NT2/D1 (cell line): ENCODE measurements at regions not wholly inside any gene's neighbourhood (a gene's known extent, or its start where the extent isn't known, plus 50 kb on each side); places are given as distances from the start of the nearest gene placed in this dataset.

Experiments
- DNase-seq: peaks from one replicate; pipeline ENCODE4 v3.0.0-alpha.2; 2011; ENCODE audit warnings: low read depth, low spot score
- H3K27me3 ChIP-seq: 2 replicates; pipeline ENCODE4 v1.6.0; 2011; ENCODE audit warnings: mild to moderate bottlenecking; ENCODE audit not compliant: insufficient read length, insufficient read depth
- H3K36me3 ChIP-seq: 2 replicates; pipeline ENCODE4 v1.6.1; 2011; ENCODE audit warnings: mild to moderate bottlenecking, low read length, mixed read lengths; ENCODE audit not compliant: insufficient read depth, insufficient read length
- H3K4me1 ChIP-seq: 2 replicates; pipeline ENCODE4 v1.5.1; 2011; ENCODE audit not compliant: insufficient read depth, insufficient read length
- H3K4me3 ChIP-seq: 2 replicates; pipeline ENCODE4 v1.5.1; 2011; ENCODE audit warnings: low read depth; ENCODE audit not compliant: insufficient read length
- H3K9ac ChIP-seq: 2 replicates; pipeline ENCODE4 v1.6.0; 2011; ENCODE audit warnings: low read depth; ENCODE audit not compliant: insufficient read length
- H3K9me3 ChIP-seq: 2 replicates; pipeline ENCODE4 v1.5.1; 2011; ENCODE audit warnings: mild to moderate bottlenecking, low read length; ENCODE audit not compliant: insufficient read depth
- SUZ12 ChIP-seq: IDR thresholded peaks from 2 replicates; pipeline ENCODE4 v1.6.1; 2011; ENCODE audit not compliant: insufficient read length, insufficient read depth; ENCODE audit errors: extremely low read depth
- YY1 ChIP-seq: IDR thresholded peaks from 2 replicates; pipeline ENCODE4 v1.6.1; 2011; ENCODE audit not compliant: insufficient read length, insufficient read depth
- ZNF274 ChIP-seq: IDR thresholded peaks from 2 replicates; pipeline ENCODE4 v1.6.1; 2011; ENCODE audit warnings: mild to moderate bottlenecking, low read depth, low read length

GRCh38 chr13:87255394-87255793, 415.8 kb upstream of the SLITRK5 start:
- Histone ChIP-seq H3K9ac (no peak overlapping the region), H3K36me3 (no peaks in the 10 kb centered on the region), H3K27me3 (no peaks in the 10 kb centered on the region), H3K4me1 (no peaks in the 10 kb centered on the region), H3K4me3 (no peak overlapping the region), H3K9me3 (no peaks in the 10 kb centered on the region)
- no peak for TF ChIP-seq YY1
- TF ChIP-seq ZNF274, result no peak
- TF ChIP-seq SUZ12, result no peak
- DNase-seq, result no peak

GRCh38 chr13:87259479-87260083, 411.6 kb upstream of the SLITRK5 start:
- peak; percentile 30 for DNase-seq
- Histone ChIP-seq H3K9me3 (no peaks in the 10 kb centered on the region), H3K36me3 (no peaks in the 10 kb centered on the region), H3K4me1 (no peaks in the 10 kb centered on the region), H3K4me3 (no peak overlapping the region), H3K9ac (no peak overlapping the region), H3K27me3 (no peaks in the 10 kb centered on the region)
- no peak for TF ChIP-seq YY1
- TF ChIP-seq ZNF274, result no peak
- TF ChIP-seq SUZ12, result no peak

- H3K4me3 ChIP-seq, result no peak overlapping the region
- H3K27me3 ChIP-seq, result no peaks in the 10 kb centered on the region
- H3K9me3 ChIP-seq, result no peaks in the 10 kb centered on the region
- TF ChIP-seq YY1, result no peak
- no peak for TF ChIP-seq ZNF274
- DNase-seq, result peak; percentile 55
- H3K36me3 ChIP-seq, result no peaks in the 10 kb centered on the region
- no peak overlapping the region for H3K9ac ChIP-seq
- H3K4me1 ChIP-seq, result no peaks in the 10 kb centered on the region
Measured at GRCh38 chr13:87274209-87274819, 396.9 kb upstream of the SLITRK5 start.

- TF ChIP-seq SUZ12 (no peak), ZNF274 (no peak), YY1 (no peak)
- H3K36me3 ChIP-seq, result no peaks in the 10 kb centered on the region
- H3K4me1 ChIP-seq, result no peaks in the 10 kb centered on the region
- H3K27me3 ChIP-seq, result no peaks in the 10 kb centered on the region
- no peak for DNase-seq
- no peak overlapping the region for H3K9ac ChIP-seq
- H3K4me3 ChIP-seq, result no peak overlapping the region
- H3K9me3 ChIP-seq, result no peaks in the 10 kb centered on the region
Measured at GRCh38 chr13:87280139-87280538, 391.0 kb upstream of the SLITRK5 start.

GRCh38 chr13:87287721-87288120, 383.4 kb upstream of the SLITRK5 start:
- no peaks in the 10 kb centered on the region for H3K36me3 ChIP-seq
- H3K4me1 ChIP-seq, result no peaks in the 10 kb centered on the region
- no peaks in the 10 kb centered on the region for H3K27me3 ChIP-seq
- no peak for DNase-seq
- H3K4me3 ChIP-seq, result no peak overlapping the region
- H3K9ac ChIP-seq, result no peak overlapping the region
- TF ChIP-seq ZNF274, result no peak
- TF ChIP-seq SUZ12, result no peak
- TF ChIP-seq YY1, result no peak
- H3K9me3 ChIP-seq, result no peaks in the 10 kb centered on the region

- H3K4me1 ChIP-seq, result no peaks in the 10 kb centered on the region
- no peak overlapping the region for H3K9ac ChIP-seq
- no peak for DNase-seq
- no peaks in the 10 kb centered on the region for H3K36me3 ChIP-seq
- no peak overlapping the region for H3K4me3 ChIP-seq
- no peaks in the 10 kb centered on the region for H3K9me3 ChIP-seq
- H3K27me3 ChIP-seq, result no peaks in the 10 kb centered on the region
- no peak for TF ChIP-seq SUZ12
- no peak for TF ChIP-seq ZNF274
- no peak for TF ChIP-seq YY1
Measured at GRCh38 chr13:87295636-87296035, 375.5 kb upstream of the SLITRK5 start.

GRCh38 chr13:87302034-87302433, 369.1 kb upstream of the SLITRK5 start:
- DNase-seq, result no peak
- no peaks in the 10 kb centered on the region for H3K36me3 ChIP-seq
- no peak overlapping the region for H3K4me3 ChIP-seq
- no peaks in the 10 kb centered on the region for H3K9me3 ChIP-seq
- TF ChIP-seq ZNF274 (no peak), YY1 (no peak), SUZ12 (no peak)
- no peak overlapping the region for H3K9ac ChIP-seq
- H3K27me3 ChIP-seq, result no peaks in the 10 kb centered on the region
- H3K4me1 ChIP-seq, result no peaks in the 10 kb centered on the region

GRCh38 chr13:87302931-87303330, 368.2 kb upstream of the SLITRK5 start:
- Histone ChIP-seq H3K27me3 (no peaks in the 10 kb centered on the region), H3K9ac (no peak overlapping the region), H3K36me3 (no peaks in the 10 kb centered on the region), H3K4me3 (no peak overlapping the region), H3K9me3 (no peaks in the 10 kb centered on the region), H3K4me1 (no peaks in the 10 kb centered on the region)
- no peak for DNase-seq
- TF ChIP-seq SUZ12, result no peak
- TF ChIP-seq YY1, result no peak
- no peak for TF ChIP-seq ZNF274
